ENCODE measurements at regions not wholly inside any gene's neighbourhood (a gene's known extent, or its start where the extent isn't known, plus 50 kb on each side); places are given as distances from the start of the nearest gene placed in this dataset.

DNA sequence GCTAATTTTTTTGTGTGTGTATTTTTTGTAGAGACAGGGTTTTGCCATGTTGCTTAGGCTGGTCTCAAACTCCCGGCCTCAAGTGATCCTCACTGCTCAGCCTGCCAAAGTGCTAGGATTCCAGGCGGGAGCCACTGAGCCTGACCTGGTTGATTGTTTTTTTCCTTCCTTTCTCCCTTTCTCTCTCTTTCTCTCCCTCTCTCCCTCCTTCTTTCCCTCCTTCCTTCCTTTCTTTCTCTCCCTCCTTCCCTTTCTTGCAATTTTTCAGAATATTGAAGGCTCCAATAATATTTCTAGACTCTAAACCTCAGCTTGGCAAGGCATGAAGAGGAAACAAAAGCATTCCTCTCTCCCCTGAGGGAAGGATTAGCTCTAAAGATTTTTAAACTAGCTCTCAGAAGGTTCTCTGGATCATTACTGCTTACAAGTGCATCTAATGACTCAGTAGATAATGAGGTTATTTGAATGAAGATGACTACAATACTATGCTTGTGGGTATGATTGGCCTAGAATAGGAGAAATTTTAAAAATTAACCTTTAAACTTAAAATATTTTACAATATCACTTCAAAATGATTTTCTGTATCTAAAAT lies 68.5 kb upstream of the GADD45A start:
- no peak overlapping the region for H3K9ac ChIP-seq (ENCODE audit: low read length)

GRCh38 chr1:67618285-67619018 lies 66.5 kb upstream of the GADD45A start:
- Histone ChIP-seq H2AFZ (ENCODE audit: low read depth, low read length) (no peak overlapping the region), H4K20me1 (ENCODE audit: insufficient read depth) (no peaks in the 10 kb centered on the region), H3K9me3 (ENCODE audit: low read length) (no peaks in the 10 kb centered on the region), H3F3A (ENCODE audit: insufficient read depth, low read length, poor library complexity, severe bottlenecking) (no peaks in the 10 kb centered on the region), H3K4me3 (ENCODE audit: low read length) (no peak overlapping the region), H3K36me3 (ENCODE audit: insufficient read depth, low read length) (no peaks in the 10 kb centered on the region), H3K4me2 (ENCODE audit: low read length) (no peak overlapping the region), H3K79me2 (replicated peaks; ENCODE audit: insufficient read depth, low read length) (no peaks in the 10 kb centered on the region), H3K9me2 (ENCODE audit: insufficient read depth, low read length) (no peaks in the 10 kb centered on the region), H3K27me3 (ENCODE audit: insufficient read depth, low read depth, low read length) (no peaks in the 10 kb centered on the region), H3K9ac (ENCODE audit: low read length) (no peak overlapping the region), H3K27ac (ENCODE audit: low read length) (no peak overlapping the region)
- TF ChIP-seq REST (IDR thresholded peaks at IDR 0.05; ENCODE audit: borderline replicate concordance) (no peak), EP300 (conservative IDR thresholded peaks at IDR 0.05; ENCODE audit: poor library complexity, severe bottlenecking) (no peak), EZH2 (IDR thresholded peaks at IDR 0.05; ENCODE audit: borderline replicate concordance, insufficient read depth, low read length, poor library complexity, severe bottlenecking) (no peak), SMC3 (conservative IDR thresholded peaks at IDR 0.05; ENCODE audit: poor library complexity) (no peak)
- TF ChIP-seq, protein P1, sequence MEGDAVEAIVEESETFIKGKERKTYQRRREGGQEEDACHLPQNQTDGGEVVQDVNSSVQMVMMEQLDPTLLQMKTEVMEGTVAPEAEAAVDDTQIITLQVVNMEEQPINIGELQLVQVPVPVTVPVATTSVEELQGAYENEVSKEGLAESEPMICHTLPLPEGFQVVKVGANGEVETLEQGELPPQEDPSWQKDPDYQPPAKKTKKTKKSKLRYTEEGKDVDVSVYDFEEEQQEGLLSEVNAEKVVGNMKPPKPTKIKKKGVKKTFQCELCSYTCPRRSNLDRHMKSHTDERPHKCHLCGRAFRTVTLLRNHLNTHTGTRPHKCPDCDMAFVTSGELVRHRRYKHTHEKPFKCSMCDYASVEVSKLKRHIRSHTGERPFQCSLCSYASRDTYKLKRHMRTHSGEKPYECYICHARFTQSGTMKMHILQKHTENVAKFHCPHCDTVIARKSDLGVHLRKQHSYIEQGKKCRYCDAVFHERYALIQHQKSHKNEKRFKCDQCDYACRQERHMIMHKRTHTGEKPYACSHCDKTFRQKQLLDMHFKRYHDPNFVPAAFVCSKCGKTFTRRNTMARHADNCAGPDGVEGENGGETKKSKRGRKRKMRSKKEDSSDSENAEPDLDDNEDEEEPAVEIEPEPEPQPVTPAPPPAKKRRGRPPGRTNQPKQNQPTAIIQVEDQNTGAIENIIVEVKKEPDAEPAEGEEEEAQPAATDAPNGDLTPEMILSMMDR (IDR thresholded peaks at IDR 0.05; ENCODE audit: poor library complexity, severe bottlenecking): no peak

More for the DNA sequence above, 68.5 kb upstream of the GADD45A start:
- no peak overlapping the region for H3K4me3 ChIP-seq (ENCODE audit: low read length)
- TF ChIP-seq TAF1 (IDR thresholded peaks at IDR 0.05; ENCODE audit: low read depth) (no peak), EP300 (conservative IDR thresholded peaks at IDR 0.05; ENCODE audit: poor library complexity, severe bottlenecking) (no peak), RAD21 (conservative IDR thresholded peaks at IDR 0.05) (no peak), MXI1 (conservative IDR thresholded peaks at IDR 0.05; ENCODE audit: poor library complexity, severe bottlenecking) (no peak), EZH2 (IDR thresholded peaks at IDR 0.05; ENCODE audit: borderline replicate concordance, insufficient read depth, low read length, poor library complexity, severe bottlenecking) (no peak), REST (IDR thresholded peaks at IDR 0.05; ENCODE audit: borderline replicate concordance) (no peak), POLR2AphosphoS5 (IDR thresholded peaks at IDR 0.05) (no peak), SMC3 (conservative IDR thresholded peaks at IDR 0.05; ENCODE audit: poor library complexity) (no peak)
- TF ChIP-seq, protein P1 (IDR thresholded peaks at IDR 0.05; ENCODE audit: poor library complexity, severe bottlenecking): no peak
- no peak overlapping the region for H3K4me2 ChIP-seq (ENCODE audit: low read length)
- no peaks in the 10 kb centered on the region for H3K9me2 ChIP-seq (ENCODE audit: insufficient read depth, low read length)
- H3K9me3 ChIP-seq (ENCODE audit: low read length): no peaks in the 10 kb centered on the region
- H3F3A ChIP-seq (ENCODE audit: insufficient read depth, low read length, poor library complexity, severe bottlenecking): no peaks in the 10 kb centered on the region
- H2AFZ ChIP-seq (ENCODE audit: low read depth, low read length): no peak overlapping the region
- H3K36me3 ChIP-seq (ENCODE audit: insufficient read depth, low read length): no peaks in the 10 kb centered on the region
- no peak overlapping the region for H3K27ac ChIP-seq (ENCODE audit: low read length)
- H3K27me3 ChIP-seq (ENCODE audit: insufficient read depth, low read depth, low read length): no peaks in the 10 kb centered on the region
- no peaks in the 10 kb centered on the region for H3K79me2 ChIP-seq (replicated peaks; ENCODE audit: insufficient read depth, low read length)
- no peaks in the 10 kb centered on the region for H4K20me1 ChIP-seq (ENCODE audit: insufficient read depth)

All from neural cell (in vitro differentiated cells).